NT2/D1 (cell line): ENCODE measurements at regions not wholly inside any gene's neighbourhood (a gene's known extent, or its start where the extent isn't known, plus 50 kb on each side); places are given as distances from the start of the nearest gene placed in this dataset.

Experiments
- DNase-seq: peaks from one replicate; pipeline ENCODE4 v3.0.0-alpha.2; 2011; ENCODE audit warnings: low read depth, low spot score
- H3K27me3 ChIP-seq: 2 replicates; pipeline ENCODE4 v1.6.0; 2011; ENCODE audit warnings: mild to moderate bottlenecking; ENCODE audit not compliant: insufficient read length, insufficient read depth
- H3K36me3 ChIP-seq: 2 replicates; pipeline ENCODE4 v1.6.1; 2011; ENCODE audit warnings: mild to moderate bottlenecking, low read length, mixed read lengths; ENCODE audit not compliant: insufficient read depth, insufficient read length
- H3K4me1 ChIP-seq: 2 replicates; pipeline ENCODE4 v1.5.1; 2011; ENCODE audit not compliant: insufficient read depth, insufficient read length
- H3K4me3 ChIP-seq: 2 replicates; pipeline ENCODE4 v1.5.1; 2011; ENCODE audit warnings: low read depth; ENCODE audit not compliant: insufficient read length
- H3K9ac ChIP-seq: 2 replicates; pipeline ENCODE4 v1.6.0; 2011; ENCODE audit warnings: low read depth; ENCODE audit not compliant: insufficient read length
- H3K9me3 ChIP-seq: 2 replicates; pipeline ENCODE4 v1.5.1; 2011; ENCODE audit warnings: mild to moderate bottlenecking, low read length; ENCODE audit not compliant: insufficient read depth
- SUZ12 ChIP-seq: IDR thresholded peaks from 2 replicates; pipeline ENCODE4 v1.6.1; 2011; ENCODE audit not compliant: insufficient read length, insufficient read depth; ENCODE audit errors: extremely low read depth
- YY1 ChIP-seq: IDR thresholded peaks from 2 replicates; pipeline ENCODE4 v1.6.1; 2011; ENCODE audit not compliant: insufficient read length, insufficient read depth
- ZNF274 ChIP-seq: IDR thresholded peaks from 2 replicates; pipeline ENCODE4 v1.6.1; 2011; ENCODE audit warnings: mild to moderate bottlenecking, low read depth, low read length

GRCh38 chr10:53574024-53574423, 801.4 kb upstream of the MBL2 start:
- no peak for DNase-seq
- Histone ChIP-seq H3K27me3 (no peaks in the 10 kb centered on the region), H3K4me3 (no peak overlapping the region), H3K4me1 (no peaks in the 10 kb centered on the region), H3K9ac (no peak overlapping the region), H3K9me3 (no peaks in the 10 kb centered on the region), H3K36me3 (no peaks in the 10 kb centered on the region)
- no peak for TF ChIP-seq SUZ12
- TF ChIP-seq YY1, result no peak

- Histone ChIP-seq H3K36me3 (no peaks in the 10 kb centered on the region), H3K4me3 (no peak overlapping the region), H3K27me3 (no peaks in the 10 kb centered on the region), H3K4me1 (no peaks in the 10 kb centered on the region), H3K9ac (no peak overlapping the region), H3K9me3 (no peaks in the 10 kb centered on the region)
- TF ChIP-seq SUZ12, result no peak
- TF ChIP-seq ZNF274, result no peak
- TF ChIP-seq YY1, result no peak
- no peak for DNase-seq
Measured at GRCh38 chr10:53573498-53573897, 800.9 kb upstream of the MBL2 start.

GRCh38 chr10:53572799-53573198, 800.2 kb upstream of the MBL2 start:
- no peak overlapping the region for H3K9ac ChIP-seq
- no peaks in the 10 kb centered on the region for H3K36me3 ChIP-seq
- TF ChIP-seq SUZ12, result no peak
- no peak for TF ChIP-seq ZNF274
- TF ChIP-seq YY1, result no peak
- DNase-seq, result no peak
- H3K4me1 ChIP-seq, result no peaks in the 10 kb centered on the region
- no peaks in the 10 kb centered on the region for H3K27me3 ChIP-seq
- no peaks in the 10 kb centered on the region for H3K9me3 ChIP-seq
- no peak overlapping the region for H3K4me3 ChIP-seq

GRCh38 chr10:53570221-53570620, 797.6 kb upstream of the MBL2 start:
- no peaks in the 10 kb centered on the region for H3K36me3 ChIP-seq
- H3K27me3 ChIP-seq, result no peaks in the 10 kb centered on the region
- no peaks in the 10 kb centered on the region for H3K9me3 ChIP-seq
- DNase-seq, result no peak
- TF ChIP-seq SUZ12 (no peak), YY1 (no peak), ZNF274 (no peak)
- no peak overlapping the region for H3K4me3 ChIP-seq
- H3K9ac ChIP-seq, result no peak overlapping the region
- no peaks in the 10 kb centered on the region for H3K4me1 ChIP-seq

GRCh38 chr10:53569455-53569854, 796.9 kb upstream of the MBL2 start:
- no peak for TF ChIP-seq YY1
- TF ChIP-seq SUZ12, result no peak
- TF ChIP-seq ZNF274, result no peak
- Histone ChIP-seq H3K4me3 (no peak overlapping the region), H3K9ac (no peak overlapping the region), H3K9me3 (no peaks in the 10 kb centered on the region), H3K36me3 (no peaks in the 10 kb centered on the region), H3K4me1 (no peaks in the 10 kb centered on the region), H3K27me3 (no peaks in the 10 kb centered on the region)
- DNase-seq, result no peak

GRCh38 chr10:53548664-53549063, 776.1 kb upstream of the MBL2 start:
- DNase-seq, result no peak
- Histone ChIP-seq H3K9me3 (no peaks in the 10 kb centered on the region), H3K4me1 (no peaks in the 10 kb centered on the region), H3K36me3 (no peaks in the 10 kb centered on the region), H3K9ac (no peak overlapping the region), H3K4me3 (no peak overlapping the region), H3K27me3 (no peaks in the 10 kb centered on the region)
- TF ChIP-seq ZNF274 (no peak), SUZ12 (no peak), YY1 (no peak)

- Histone ChIP-seq H3K9me3 (no peaks in the 10 kb centered on the region), H3K27me3 (no peaks in the 10 kb centered on the region), H3K4me1 (no peaks in the 10 kb centered on the region), H3K36me3 (no peaks in the 10 kb centered on the region), H3K9ac (no peak overlapping the region), H3K4me3 (no peak overlapping the region)
- DNase-seq, result no peak
- no peak for TF ChIP-seq ZNF274
- TF ChIP-seq SUZ12, result no peak
- TF ChIP-seq YY1, result no peak
Measured at GRCh38 chr10:53547364-53547763, 774.8 kb upstream of the MBL2 start.

GRCh38 chr10:53543410-53543809, 770.8 kb upstream of the MBL2 start:
- TF ChIP-seq ZNF274 (no peak), YY1 (no peak), SUZ12 (no peak)

More at GRCh38 chr10:53543410-53543809, 770.8 kb upstream of the MBL2 start:
- no peak for DNase-seq
- Histone ChIP-seq H3K9ac (no peak overlapping the region), H3K4me3 (no peak overlapping the region), H3K27me3 (no peaks in the 10 kb centered on the region), H3K36me3 (no peaks in the 10 kb centered on the region), H3K4me1 (no peaks in the 10 kb centered on the region), H3K9me3 (no peaks in the 10 kb centered on the region)
